ENCODE measurements at regions not wholly inside any gene's neighbourhood (a gene's known extent, or its start where the extent isn't known, plus 50 kb on each side); places are given as distances from the start of the nearest gene placed in this dataset.

- no peak for TF ChIP-seq EP300 (IDR thresholded peaks at IDR 0.05; ENCODE audit: low read depth)
- TF ChIP-seq, protein P1, sequence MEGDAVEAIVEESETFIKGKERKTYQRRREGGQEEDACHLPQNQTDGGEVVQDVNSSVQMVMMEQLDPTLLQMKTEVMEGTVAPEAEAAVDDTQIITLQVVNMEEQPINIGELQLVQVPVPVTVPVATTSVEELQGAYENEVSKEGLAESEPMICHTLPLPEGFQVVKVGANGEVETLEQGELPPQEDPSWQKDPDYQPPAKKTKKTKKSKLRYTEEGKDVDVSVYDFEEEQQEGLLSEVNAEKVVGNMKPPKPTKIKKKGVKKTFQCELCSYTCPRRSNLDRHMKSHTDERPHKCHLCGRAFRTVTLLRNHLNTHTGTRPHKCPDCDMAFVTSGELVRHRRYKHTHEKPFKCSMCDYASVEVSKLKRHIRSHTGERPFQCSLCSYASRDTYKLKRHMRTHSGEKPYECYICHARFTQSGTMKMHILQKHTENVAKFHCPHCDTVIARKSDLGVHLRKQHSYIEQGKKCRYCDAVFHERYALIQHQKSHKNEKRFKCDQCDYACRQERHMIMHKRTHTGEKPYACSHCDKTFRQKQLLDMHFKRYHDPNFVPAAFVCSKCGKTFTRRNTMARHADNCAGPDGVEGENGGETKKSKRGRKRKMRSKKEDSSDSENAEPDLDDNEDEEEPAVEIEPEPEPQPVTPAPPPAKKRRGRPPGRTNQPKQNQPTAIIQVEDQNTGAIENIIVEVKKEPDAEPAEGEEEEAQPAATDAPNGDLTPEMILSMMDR (IDR thresholded peaks at IDR 0.05), result no peak
- no peak for TF ChIP-seq POLR2AphosphoS5 (IDR thresholded peaks at IDR 0.05)
- TF ChIP-seq POLR2A (IDR thresholded peaks at IDR 0.05), result no peak
Measured at GRCh38 chr19:29384656-29385055, 141.1 kb upstream of the VSTM2B start.
